ENCODE measurements at regions not wholly inside any gene's neighbourhood (a gene's known extent, or its start where the extent isn't known, plus 50 kb on each side); places are given as distances from the start of the nearest gene placed in this dataset.

DNA sequence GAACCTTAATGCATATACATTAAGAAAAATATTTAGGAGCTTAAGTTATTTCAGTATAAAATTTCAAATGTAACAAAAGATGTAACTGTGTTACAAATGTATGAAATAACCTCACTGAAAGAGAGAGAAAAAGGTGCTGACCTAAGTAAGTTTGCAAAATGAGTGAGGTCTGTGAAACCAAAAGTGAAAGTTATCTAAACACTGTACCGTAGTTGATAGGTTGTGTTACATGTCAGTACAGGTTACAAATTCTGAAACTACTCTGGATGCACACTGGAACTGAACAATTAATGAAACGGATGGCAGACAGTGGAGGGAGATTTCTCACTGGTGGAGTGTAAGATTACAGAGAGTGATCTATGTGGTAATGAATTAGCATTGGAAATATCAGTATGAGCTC, 420.7 kb downstream of the ZNF385D start:
- no peaks in the 10 kb centered on the region for H3K9me3 ChIP-seq
- H3K27me3 ChIP-seq = no peaks in the 10 kb centered on the region
- DNase-seq = peak in 1 of 2 donors; percentile 21
- WGBS, 5 donors = 9 to 20% (median 14%) methylated on average over 2 of the region's 2 CpGs
- H3K4me3 ChIP-seq = no peak overlapping the region
- no peaks in the 10 kb centered on the region for H3K36me3 ChIP-seq
- intact Hi-C loops (cut with DNase I; ENCODE audit: low total_unique reads) = no loop called here
- TF ChIP-seq CTCF (IDR thresholded peaks at IDR 0.05) (no peak), POLR2AphosphoS5 (IDR thresholded peaks at IDR 0.05) (no peak), POLR2A (IDR thresholded peaks at IDR 0.05) (no peak), EP300 (IDR thresholded peaks at IDR 0.05) (no peak)
- H3K4me1 ChIP-seq = no peaks in the 10 kb centered on the region
- H3K27ac ChIP-seq = no peak overlapping the region

DNA sequence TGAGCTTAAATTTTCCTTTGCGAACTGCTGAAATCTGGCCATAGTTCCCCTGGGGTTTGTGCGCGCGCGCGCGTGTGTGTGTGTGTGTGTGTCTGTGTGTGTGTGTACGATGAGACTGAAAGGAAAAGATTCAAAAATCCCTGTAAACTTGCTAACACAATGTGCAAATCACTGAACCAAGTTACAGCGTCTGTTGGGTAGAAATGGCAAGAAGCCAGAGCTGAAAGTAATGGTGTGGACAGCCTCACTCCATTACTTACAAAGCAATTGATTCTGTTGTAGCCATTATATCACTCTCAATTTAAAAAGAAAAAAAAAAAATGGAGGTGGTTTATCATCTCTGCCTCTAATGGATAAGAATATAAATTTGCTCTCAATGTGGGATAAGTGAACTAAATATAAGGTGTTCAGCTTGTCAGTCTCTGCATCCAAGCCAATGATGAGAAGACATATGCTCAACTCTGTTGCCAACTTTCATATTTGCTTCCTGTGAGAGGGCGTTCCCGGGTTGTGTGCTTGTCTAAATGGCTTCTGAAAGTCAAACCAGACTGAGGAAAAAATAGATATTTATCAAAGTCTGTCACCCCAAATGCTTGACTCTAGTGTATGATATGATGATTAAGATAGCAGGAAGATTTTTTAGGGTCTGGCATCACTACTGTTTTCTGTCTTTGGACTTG, 422.2 kb downstream of the ZNF385D start:
- Histone ChIP-seq H3K36me3 (no peaks in the 10 kb centered on the region), H3K4me3 (no peak overlapping the region), H3K27ac (no peak overlapping the region), H3K4me1 (no peaks in the 10 kb centered on the region), H3K9me3 (no peaks in the 10 kb centered on the region), H3K27me3 (no peaks in the 10 kb centered on the region)
- WGBS, 5 donors = 77 to 92% (median 87%) methylated on average over 11 of the region's 11 CpGs
- peak in 1 of 2 donors; percentile 34 for DNase-seq
- TF ChIP-seq CTCF (IDR thresholded peaks at IDR 0.05) (no peak), POLR2A (IDR thresholded peaks at IDR 0.05) (no peak), EP300 (IDR thresholded peaks at IDR 0.05) (no peak), POLR2AphosphoS5 (IDR thresholded peaks at IDR 0.05) (no peak)
- intact Hi-C loops (cut with DNase I; ENCODE audit: low total_unique reads) = no loop called here

DNA sequence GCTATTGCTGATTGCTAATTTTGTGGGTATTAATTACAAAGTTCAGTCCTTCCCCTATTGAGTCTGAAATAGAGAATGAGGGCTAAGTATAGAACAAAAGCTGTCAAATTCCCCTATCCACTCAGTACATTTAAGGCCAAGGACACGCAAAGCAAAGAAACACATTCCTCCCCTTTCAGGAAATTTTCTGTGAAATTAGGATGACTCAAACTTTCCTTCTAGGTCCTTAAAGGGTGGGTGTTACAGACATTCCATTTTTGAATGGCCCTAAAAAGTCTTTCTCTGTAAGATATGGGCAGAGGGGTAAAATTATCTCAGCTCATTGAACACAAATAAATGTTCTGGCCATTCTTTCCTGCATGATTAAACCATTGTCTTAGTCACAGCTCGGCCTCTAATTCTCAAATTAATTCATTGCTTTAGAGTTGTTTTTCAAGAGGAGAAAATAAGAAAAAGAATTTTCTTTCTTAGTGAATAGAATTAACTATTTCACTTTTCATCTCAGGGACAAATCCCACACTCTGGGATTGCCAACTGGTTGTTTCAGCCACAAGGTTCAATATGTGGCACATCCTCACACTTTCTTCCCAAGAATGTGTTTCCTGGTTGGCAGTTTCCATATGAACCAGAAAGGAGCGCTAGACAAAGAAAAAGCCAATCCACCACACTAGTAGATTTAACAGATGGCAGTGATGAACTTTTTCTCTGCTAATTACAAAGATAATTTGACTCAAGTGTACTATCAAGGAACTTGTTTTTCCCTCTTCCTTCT, 424.1 kb downstream of the ZNF385D start:
- H3K27me3 ChIP-seq = no peaks in the 10 kb centered on the region
- DNase-seq = no peak
- WGBS, 5 donors = 76 to 90% (median 85%) methylated on average over 3 of the region's 3 CpGs
- H3K36me3 ChIP-seq = no peaks in the 10 kb centered on the region
- intact Hi-C loops (cut with DNase I; ENCODE audit: low total_unique reads) = no loop called here
- no peak overlapping the region for H3K4me3 ChIP-seq
- H3K9me3 ChIP-seq = no peaks in the 10 kb centered on the region
- no peaks in the 10 kb centered on the region for H3K4me1 ChIP-seq
- TF ChIP-seq POLR2A (IDR thresholded peaks at IDR 0.05) (no peak), POLR2AphosphoS5 (IDR thresholded peaks at IDR 0.05) (no peak), EP300 (IDR thresholded peaks at IDR 0.05) (no peak), CTCF (IDR thresholded peaks at IDR 0.05) (no peak)
- H3K27ac ChIP-seq = no peak overlapping the region

- H3K9me3 ChIP-seq = no peaks in the 10 kb centered on the region
- TF ChIP-seq POLR2AphosphoS5 (IDR thresholded peaks at IDR 0.05) = no peak
- TF ChIP-seq POLR2A (IDR thresholded peaks at IDR 0.05) = no peak
- TF ChIP-seq CTCF (IDR thresholded peaks at IDR 0.05) = no peak
- no peak for TF ChIP-seq EP300 (IDR thresholded peaks at IDR 0.05)
- WGBS, 5 donors = 49 to 97% (median 95%) methylated on average over 2 of the region's 2 CpGs
- no peak overlapping the region for H3K4me3 ChIP-seq
- H3K27me3 ChIP-seq = no peaks in the 10 kb centered on the region
- no peaks in the 10 kb centered on the region for H3K36me3 ChIP-seq
- no peaks in the 10 kb centered on the region for H3K4me1 ChIP-seq
- intact Hi-C loops (cut with DNase I; ENCODE audit: low total_unique reads) = no loop called here
- DNase-seq = no peak
- no peak overlapping the region for H3K27ac ChIP-seq
Observed at GRCh38 chr3:21314688-21315087, 436.3 kb downstream of the ZNF385D start.
